Neural cell (in vitro differentiated cells): ENCODE measurements at regions not wholly inside any gene's neighbourhood (a gene's known extent, or its start where the extent isn't known, plus 50 kb on each side); places are given as distances from the start of the nearest gene placed in this dataset.
"Not testable (repeated sequence)": the region's sequence is repeated elsewhere in the genome, so short reads cannot be mapped to it uniquely, and the experiment has no call there.

Experiments
- H2AFZ ChIP-seq: fragments of 200-600, 300-800 bp; sonication (generic), shearing (Covaris generic); 2 replicates; pipeline ENCODE4 v1.6.0; 2014; ENCODE audit warnings: low read depth, mild to moderate bottlenecking, antibody characterized with exemption, low read length, moderate library complexity
- H3F3A ChIP-seq: fragments of 200-600 bp; shearing (Covaris generic); 2 replicates; pipeline ENCODE4 v1.6.1; 2016; ENCODE audit warnings: mild to moderate bottlenecking, moderate library complexity, mixed read lengths, antibody characterized with exemption, low read length; ENCODE audit not compliant: insufficient read depth, poor library complexity, severe bottlenecking
- H3K27ac ChIP-seq: fragments of 200-600, 300-800 bp; sonication (generic), shearing (Covaris generic); 2 replicates; pipeline ENCODE4 v1.5.1; 2014; ENCODE audit warnings: mild to moderate bottlenecking, low read length, moderate library complexity
- H3K27me3 ChIP-seq: fragments of 300-800, 200-600 bp; sonication (generic), shearing (Covaris generic); 2 replicates; pipeline ENCODE4 v1.6.0; 2014; ENCODE audit warnings: mild to moderate bottlenecking, low read depth, low read length, moderate library complexity; ENCODE audit not compliant: insufficient read depth
- H3K36me3 ChIP-seq: fragments of 300-800, 200-600 bp; sonication (generic), shearing (Covaris generic); 2 replicates; pipeline ENCODE4 v1.5.1; 2014; ENCODE audit warnings: mild to moderate bottlenecking, antibody characterized with exemption, low read length, moderate library complexity; ENCODE audit not compliant: insufficient read depth
- H3K4me2 ChIP-seq: fragments of 300-800, 200-600 bp; sonication (generic), shearing (Covaris generic); 2 replicates; pipeline ENCODE4 v1.6.0; 2014; ENCODE audit warnings: mild to moderate bottlenecking, low read length
- H3K4me3 ChIP-seq: fragments of 300-800, 200-600 bp; sonication (generic), shearing (Covaris generic); 2 replicates; pipeline ENCODE4 v1.5.1; 2014; ENCODE audit warnings: mild to moderate bottlenecking, low read length, moderate library complexity
- H3K79me2 ChIP-seq: fragments of 200-600 bp; shearing (Covaris generic); replicated peaks from 2 replicates; pipeline ENCODE4 v1.6.0; 2014; ENCODE audit warnings: mild to moderate bottlenecking, low read length, moderate library complexity; ENCODE audit not compliant: insufficient read depth
- H3K9ac ChIP-seq: fragments of 300-800, 200-600 bp; sonication (generic), shearing (Covaris generic); 2 replicates; pipeline ENCODE4 v1.6.1; 2016; ENCODE audit warnings: mild to moderate bottlenecking, low read length, mixed read lengths
- H3K9me2 ChIP-seq: fragments of 200-600 bp; shearing (Covaris generic); 2 replicates; pipeline ENCODE4 v1.6.1; 2016; ENCODE audit warnings: mild to moderate bottlenecking, low read length, mixed read lengths; ENCODE audit not compliant: insufficient read depth
- H3K9me3 ChIP-seq: fragments of 200-600, 300-800 bp; sonication (generic), shearing (Covaris generic); 2 replicates; pipeline ENCODE4 v1.6.1; 2016; ENCODE audit warnings: mild to moderate bottlenecking, mixed run types, low read length, moderate library complexity, mixed read lengths
- H4K20me1 ChIP-seq: fragments of 200-600 bp; shearing (Covaris generic); 2 replicates; pipeline ENCODE4 v1.6.1; 2016; ENCODE audit warnings: mild to moderate bottlenecking, mixed run types; ENCODE audit not compliant: insufficient read depth
- CTCF ChIP-seq: fragments of 450-650 bp; IDR thresholded peaks from 2 replicates; pipeline ENCODE4 v1.5.1; 2014; ENCODE audit warnings: antibody characterized with exemption, mild to moderate bottlenecking, moderate library complexity; ENCODE audit not compliant: poor library complexity, severe bottlenecking
- EP300 ChIP-seq: fragments of 450-650 bp; conservative IDR thresholded peaks from 2 replicates; pipeline ENCODE4 v1.6.1; 2014; ENCODE audit warnings: antibody characterized with exemption, mild to moderate bottlenecking, moderate library complexity; ENCODE audit not compliant: poor library complexity, severe bottlenecking
- EZH2 ChIP-seq: fragments of 200-600, 300-800 bp; shearing (Covaris generic), sonication (generic); IDR thresholded peaks from 2 replicates; pipeline ENCODE4 v1.6.1; 2014; ENCODE audit warnings: antibody characterized with exemption, low read length, borderline replicate concordance, mild to moderate bottlenecking; ENCODE audit not compliant: insufficient read depth, poor library complexity, severe bottlenecking
- MXI1 ChIP-seq: fragments of 450-650 bp; conservative IDR thresholded peaks from 2 replicates; pipeline ENCODE4 v1.6.1; 2014; ENCODE audit warnings: antibody characterized with exemption, mild to moderate bottlenecking; ENCODE audit not compliant: poor library complexity, severe bottlenecking
- POLR2AphosphoS5 ChIP-seq: IDR thresholded peaks from 2 replicates; pipeline ENCODE4 v1.6.1; 2012
- RAD21 ChIP-seq: fragments of 450-650 bp; conservative IDR thresholded peaks from 2 replicates; pipeline ENCODE4 v1.6.1; 2014; ENCODE audit warnings: antibody characterized with exemption, mild to moderate bottlenecking, moderate library complexity
- REST ChIP-seq: IDR thresholded peaks from 2 replicates; pipeline ENCODE4 v1.6.1; 2012; ENCODE audit warnings: borderline replicate concordance
- SMC3 ChIP-seq: fragments of 450-650 bp; conservative IDR thresholded peaks from 2 replicates; pipeline ENCODE4 v1.6.1; 2014; ENCODE audit warnings: antibody characterized with exemption, mild to moderate bottlenecking, moderate library complexity; ENCODE audit not compliant: poor library complexity
- TAF1 ChIP-seq: IDR thresholded peaks from 2 replicates; pipeline ENCODE4 v1.6.1; 2012; ENCODE audit warnings: low read depth

GRCh38 chr4:72931346-72931745 is 138.2 kb downstream of the COX18 start:
- Histone ChIP-seq H3K27ac (no peak overlapping the region), H3K4me3 (no peak overlapping the region), H3K36me3 (no peaks in the 10 kb centered on the region), H3K4me2 (no peak overlapping the region), H3K27me3 (no peaks in the 10 kb centered on the region), H2AFZ (no peak overlapping the region), H3K9me3 (no peaks in the 10 kb centered on the region), H3K9me2 (no peaks in the 10 kb centered on the region), H3K9ac (no peak overlapping the region), H3K79me2 (no peaks in the 10 kb centered on the region), H3F3A (no peaks in the 10 kb centered on the region), H4K20me1 (no peaks in the 10 kb centered on the region)
- no peak for TF ChIP-seq MXI1
- no peak for TF ChIP-seq EZH2
- TF ChIP-seq REST: no peak

DNA sequence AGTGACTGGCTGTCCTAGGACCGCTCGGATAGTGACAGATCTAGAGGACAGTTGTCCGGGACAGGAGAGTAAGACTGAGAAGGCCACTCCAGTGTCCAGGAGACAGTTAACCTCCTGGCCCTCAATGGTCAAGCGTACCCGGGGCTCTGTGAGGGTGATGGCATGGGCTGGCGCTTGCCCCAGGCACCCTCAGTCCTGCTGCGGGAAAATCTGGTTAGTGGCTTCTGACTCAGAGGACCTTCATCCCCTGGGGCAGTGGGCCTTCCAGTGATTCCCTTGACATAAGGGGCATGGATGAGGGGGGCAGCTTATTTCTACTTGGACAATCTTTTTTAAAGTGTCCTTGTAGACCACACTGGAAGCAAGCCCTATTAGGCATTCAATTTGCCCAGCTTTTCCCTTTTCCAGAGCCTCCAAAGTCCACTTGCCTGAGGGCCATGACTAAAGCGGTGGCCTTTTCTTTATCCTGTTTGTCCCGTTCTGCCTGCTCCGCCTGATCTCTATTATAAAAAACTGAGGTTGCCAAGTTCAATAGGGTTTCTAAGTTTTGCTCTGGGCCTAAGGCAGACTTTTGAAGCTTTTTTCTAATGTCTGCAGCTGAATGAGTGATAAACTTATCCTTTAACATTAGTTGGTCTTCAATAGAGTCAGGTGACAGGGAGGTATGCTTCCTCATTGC is 139.8 kb downstream of the COX18 start:
- not testable (repeated sequence) for H3K79me2 ChIP-seq, H3K9ac ChIP-seq, H3K4me2 ChIP-seq, H3K27me3 ChIP-seq, H3K36me3 ChIP-seq, H3K9me2 ChIP-seq, H3K9me3 ChIP-seq, H3K4me3 ChIP-seq, H3F3A ChIP-seq, H3K27ac ChIP-seq, H4K20me1 ChIP-seq, H2AFZ ChIP-seq

DNA sequence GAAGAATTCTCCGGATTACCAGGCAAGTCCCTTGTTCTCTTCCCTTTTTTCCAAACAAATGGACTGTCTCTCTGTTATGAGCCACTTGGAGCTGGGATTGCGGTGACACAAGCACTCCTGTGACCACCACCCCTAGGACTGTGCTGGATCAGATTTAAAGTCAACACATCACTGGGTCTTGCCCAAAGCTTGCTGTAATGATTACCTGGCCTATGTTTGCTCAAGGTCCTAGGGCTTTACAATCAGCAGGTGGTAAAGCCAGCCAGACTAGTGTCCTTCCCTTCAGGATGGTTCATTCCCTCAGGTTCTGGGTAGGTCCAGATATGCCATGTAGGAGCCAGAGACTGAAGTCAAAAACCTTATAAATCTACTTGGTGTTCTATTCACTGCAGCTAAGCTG is 144.7 kb downstream of the COX18 start:
- H3K4me2 ChIP-seq: no peak overlapping the region
- no peak overlapping the region for H3K27ac ChIP-seq
- no peak overlapping the region for H3K9ac ChIP-seq
- no peaks in the 10 kb centered on the region for H3K27me3 ChIP-seq
- H3K4me3 ChIP-seq: no peak overlapping the region
- H3K79me2 ChIP-seq: no peaks in the 10 kb centered on the region
- no peaks in the 10 kb centered on the region for H3K9me2 ChIP-seq
- no peak overlapping the region for H2AFZ ChIP-seq
- no peak for TF ChIP-seq POLR2AphosphoS5
- TF ChIP-seq TAF1: no peak
- no peak for TF ChIP-seq EZH2
- no peak for TF ChIP-seq SMC3
- TF ChIP-seq MXI1: no peak
- TF ChIP-seq CTCF: no peak
- no peak for TF ChIP-seq REST
- no peak for TF ChIP-seq RAD21
- TF ChIP-seq EP300: no peak
- H3F3A ChIP-seq: no peaks in the 10 kb centered on the region
- no peaks in the 10 kb centered on the region for H3K36me3 ChIP-seq
- no peaks in the 10 kb centered on the region for H3K9me3 ChIP-seq
- H4K20me1 ChIP-seq: no peaks in the 10 kb centered on the region
